Astrocyte of the hippocampus (primary cell): ENCODE measurements at regions not wholly inside any gene's neighbourhood (a gene's known extent, or its start where the extent isn't known, plus 50 kb on each side); places are given as distances from the start of the nearest gene placed in this dataset.
"Not testable (repeated sequence)": the region's sequence is repeated elsewhere in the genome, so short reads cannot be mapped to it uniquely, and the experiment has no call there.

Experiments used
- DNase-seq: peaks from one replicate; pipeline ENCODE4 v3.0.0; 2011; ENCODE audit warnings: low read depth, low spot score

DNA sequence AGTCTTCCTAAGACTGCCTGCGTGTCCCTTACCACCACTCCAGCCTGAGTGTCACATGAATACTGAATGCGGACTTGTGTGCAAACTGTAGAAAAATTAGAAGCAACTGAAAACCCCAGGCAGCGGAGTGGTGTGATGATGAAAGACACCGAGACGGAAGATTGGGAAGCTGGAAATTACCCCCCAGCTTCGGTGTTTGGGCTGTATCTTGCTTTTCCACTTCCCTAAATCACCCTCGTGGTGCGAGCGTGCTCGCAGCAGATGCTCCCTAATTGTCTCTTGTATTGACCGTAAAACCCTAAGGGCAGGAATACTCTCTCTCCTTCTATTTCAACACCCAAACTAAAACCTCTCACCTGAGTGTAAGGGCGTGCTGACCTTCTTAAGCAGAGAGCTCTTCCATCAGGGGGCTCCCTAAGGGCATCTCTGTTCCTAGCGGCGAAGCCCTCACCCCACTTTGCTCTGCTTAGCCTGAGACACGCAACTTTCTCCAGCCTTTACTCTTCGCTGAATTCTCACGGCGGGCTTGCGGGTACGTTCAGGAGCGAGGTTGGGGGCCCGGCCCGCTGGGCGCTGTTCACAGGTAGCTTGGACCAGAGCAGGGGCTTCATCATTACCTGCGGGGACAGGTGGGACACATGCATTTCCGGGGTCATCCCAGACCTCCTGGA, 62.4 kb downstream of the CRYBB2 start:
- DNase-seq = no peak

DNA sequence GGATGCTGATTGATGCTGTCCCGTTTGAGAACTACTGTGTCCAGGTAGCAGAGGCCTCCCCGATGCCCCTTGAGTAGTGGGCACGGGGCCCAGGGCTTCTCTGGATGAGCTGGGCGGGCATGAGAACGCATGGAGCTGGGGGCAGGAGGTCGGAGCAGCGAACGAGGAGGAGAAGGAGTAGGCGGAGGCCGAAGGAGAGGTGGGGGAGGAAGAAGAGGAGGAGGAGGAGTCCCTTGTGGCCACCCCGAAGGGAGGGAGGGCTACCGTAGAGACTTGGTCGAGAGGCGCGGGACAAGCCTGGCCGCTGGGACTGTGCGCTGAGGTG, 62.9 kb downstream of the CRYBB2 start:
- DNase-seq = peak; percentile 5

DNA sequence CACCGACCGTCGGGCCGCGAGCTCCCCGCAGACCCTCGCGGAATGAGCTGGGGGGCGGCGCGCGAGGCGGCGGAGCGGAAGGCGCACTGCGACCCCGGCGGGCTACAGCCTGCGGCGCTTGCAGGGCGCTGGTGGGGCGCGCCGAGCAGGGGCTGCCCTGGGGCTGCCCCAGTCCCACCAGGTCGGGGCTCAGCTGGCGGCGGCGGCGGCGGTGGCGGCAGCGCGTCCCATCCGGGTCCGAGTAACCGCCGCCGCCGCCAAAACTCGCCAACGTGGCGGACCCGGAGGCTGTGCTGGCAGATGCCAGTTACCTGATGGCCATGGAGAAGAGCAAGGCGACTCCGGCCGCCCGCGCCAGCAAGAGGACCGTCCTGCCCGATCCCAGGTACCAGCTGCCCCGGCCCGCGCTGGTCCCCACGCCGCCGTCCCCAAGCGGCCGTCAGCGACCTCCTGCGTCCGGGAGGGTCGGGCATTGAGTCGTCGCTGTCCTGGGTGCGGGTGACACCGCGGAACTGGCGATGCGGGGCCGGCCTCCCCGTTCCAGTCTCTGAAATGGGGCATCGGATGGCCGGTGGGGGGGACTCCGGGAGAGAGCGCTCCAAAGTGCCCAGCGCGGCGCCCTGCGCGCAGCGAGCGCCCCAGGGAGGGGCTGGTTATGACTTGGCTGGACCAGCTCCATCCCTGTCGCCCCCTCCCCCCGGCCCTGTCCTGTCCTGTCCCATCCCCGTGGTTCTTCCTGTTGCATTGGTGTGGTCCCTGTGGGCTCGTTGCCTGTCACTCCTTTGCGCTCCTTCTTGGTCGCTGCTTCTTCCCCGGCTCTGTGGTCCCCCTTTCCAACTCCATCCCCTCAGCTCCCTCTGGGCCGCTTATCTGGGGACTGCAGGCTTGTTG, 63.5 kb downstream of the CRYBB2 start:
- DNase-seq = peak; percentile 13

DNA sequence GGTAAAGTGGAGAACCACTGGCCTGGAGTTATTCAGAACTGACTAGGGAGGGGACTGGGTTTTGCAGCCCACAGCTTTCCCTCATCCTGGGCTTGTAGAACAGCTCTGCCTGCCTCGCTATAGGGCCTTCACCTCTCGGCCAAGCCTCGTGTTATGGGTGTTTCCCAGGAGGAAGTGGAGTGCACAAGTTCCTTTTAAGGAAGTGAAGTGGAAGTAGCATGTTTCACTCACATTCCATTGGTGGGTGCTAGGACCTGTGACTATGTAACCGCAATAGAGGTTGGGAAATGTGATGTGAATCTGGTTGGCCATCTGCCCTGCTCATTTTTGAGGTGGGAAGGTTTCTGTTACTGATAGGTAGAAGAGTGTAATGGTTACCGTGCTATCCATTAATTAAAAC, 69.0 kb downstream of the CRYBB2 start:
- DNase-seq = not testable (repeated sequence)

DNA sequence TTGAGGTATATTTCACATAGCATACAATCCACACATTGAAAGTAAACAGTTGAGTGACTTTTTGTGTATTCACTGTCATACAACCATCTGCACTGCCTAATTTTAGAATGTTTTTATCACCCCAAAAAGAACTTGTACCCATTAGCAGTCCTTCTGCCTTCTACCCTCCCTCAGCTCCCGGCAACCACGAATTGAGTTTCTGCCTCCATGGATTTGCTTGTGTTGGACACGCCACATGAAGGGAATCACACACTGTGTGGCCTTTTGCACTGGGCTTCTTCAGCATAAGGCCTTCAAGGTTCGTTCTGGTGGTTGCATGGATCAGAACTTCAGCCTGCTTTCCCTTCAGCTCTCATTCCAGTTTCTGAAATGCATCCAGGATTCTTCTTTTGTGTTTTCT, 82.5 kb downstream of the CRYBB2 start:
- DNase-seq = not testable (repeated sequence)

- not testable (repeated sequence) for DNase-seq
These were observed 90.1 kb downstream of the CRYBB2 start for GRCh38 chr22:25309586-25309985.

GRCh38 chr22:25311924-25312323, 92.5 kb downstream of the CRYBB2 start:
- DNase-seq = not testable (repeated sequence)

GRCh38 chr22:25318081-25318823, 98.8 kb downstream of the CRYBB2 start:
- no peak for DNase-seq

DNA sequence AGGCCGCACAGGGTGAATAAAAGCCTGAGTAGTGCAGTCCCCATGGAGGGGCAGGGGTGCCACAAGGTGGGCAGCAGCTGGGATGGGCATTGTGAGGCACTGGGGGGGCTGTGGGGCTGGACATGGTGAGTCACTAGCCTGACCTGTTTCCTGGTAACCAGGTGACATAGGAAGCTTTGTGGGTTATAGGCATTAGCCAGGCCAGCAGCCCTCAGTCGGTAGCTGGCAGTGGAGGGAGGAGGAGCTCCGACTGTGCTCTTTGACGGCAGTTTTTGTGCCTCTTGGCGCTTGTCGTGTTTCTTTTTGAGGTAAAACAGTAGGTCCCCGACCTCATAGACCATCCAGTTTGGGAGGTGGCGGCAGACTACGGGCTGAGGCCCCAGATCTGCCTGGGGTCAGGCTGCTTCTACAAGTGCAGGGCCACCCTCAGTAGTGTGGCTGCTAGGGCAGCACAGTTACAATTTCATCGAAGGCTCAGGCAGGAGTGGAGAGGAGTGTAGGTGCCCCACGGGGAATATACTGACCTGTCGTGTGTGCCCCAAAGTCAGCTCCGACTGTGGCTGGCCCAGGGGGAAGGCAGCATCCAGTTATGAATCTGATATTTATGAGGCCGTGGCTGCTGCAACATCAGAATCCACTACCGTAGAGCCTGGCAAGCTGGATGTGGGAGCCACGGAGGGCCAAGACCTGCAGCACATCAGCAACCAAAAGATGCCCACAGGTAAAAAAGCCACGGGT, 107.7 kb downstream of the CRYBB2 start:
- no peak for DNase-seq

DNA sequence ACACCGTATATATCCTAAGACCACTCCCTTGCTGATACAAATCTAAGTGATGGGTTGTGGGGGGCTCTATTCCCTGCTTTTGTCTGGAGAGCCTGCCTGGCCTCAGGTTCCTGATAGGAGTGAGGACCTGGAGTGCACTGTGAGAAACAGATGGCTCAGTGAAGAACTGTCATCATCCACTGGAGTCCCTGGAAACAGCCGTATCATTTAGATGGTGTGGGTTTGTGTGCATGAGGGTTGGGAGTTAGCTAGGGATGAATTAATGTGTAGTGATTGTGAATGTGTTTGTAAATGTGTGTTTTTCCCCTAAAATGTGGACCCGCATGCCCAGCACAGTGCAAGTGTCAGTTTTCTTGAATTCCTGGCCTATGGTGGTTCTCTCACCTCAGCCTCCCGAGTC, 111.6 kb downstream of the CRYBB2 start:
- DNase-seq = no peak

DNA sequence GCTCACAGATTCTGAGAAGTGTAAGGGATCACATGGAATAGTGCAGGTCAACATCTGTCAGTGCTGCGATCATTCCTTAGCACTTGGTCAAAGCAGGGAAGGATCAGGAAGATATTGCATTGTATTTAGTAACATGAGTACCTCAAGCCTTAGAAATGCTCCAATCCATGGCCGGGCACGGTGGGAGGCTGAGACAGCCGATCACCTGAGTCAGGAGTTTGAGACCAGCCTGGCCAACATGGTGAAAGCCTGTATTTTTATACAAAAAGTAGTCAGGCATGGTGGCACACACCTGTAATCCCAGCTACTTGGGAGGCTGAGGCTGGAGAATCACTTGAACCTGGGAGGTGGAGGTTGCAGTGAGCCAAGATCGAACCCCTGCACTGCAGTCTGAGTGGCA, 112.5 kb downstream of the CRYBB2 start:
- DNase-seq = not testable (repeated sequence)

GRCh38 chr22:25332386-25332785, 112.9 kb downstream of the CRYBB2 start:
- DNase-seq = no peak

DNA sequence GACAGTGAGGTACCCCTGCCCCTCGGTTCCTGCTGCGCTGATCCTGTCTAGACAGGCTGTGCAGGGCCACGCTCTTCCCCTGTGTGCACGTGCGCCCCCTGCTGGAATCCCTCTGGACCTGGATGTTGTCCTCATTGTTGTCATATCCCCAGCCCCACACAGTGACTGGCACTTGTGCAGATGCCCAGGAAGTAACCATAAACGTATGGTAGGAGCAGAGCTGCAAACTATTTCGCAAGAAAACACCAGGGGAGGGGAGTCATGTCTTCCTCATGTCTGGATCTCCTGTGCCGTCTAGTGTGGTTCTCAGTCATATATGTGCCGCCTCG, 114.7 kb downstream of the CRYBB2 start:
- DNase-seq = peak; percentile 14

- DNase-seq = not testable (repeated sequence)
These were observed 115.2 kb downstream of the CRYBB2 start for GRCh38 chr22:25334631-25335030.

- DNase-seq = not testable (repeated sequence)
These were observed 115.8 kb downstream of the CRYBB2 start for GRCh38 chr22:25335276-25335675.

DNA sequence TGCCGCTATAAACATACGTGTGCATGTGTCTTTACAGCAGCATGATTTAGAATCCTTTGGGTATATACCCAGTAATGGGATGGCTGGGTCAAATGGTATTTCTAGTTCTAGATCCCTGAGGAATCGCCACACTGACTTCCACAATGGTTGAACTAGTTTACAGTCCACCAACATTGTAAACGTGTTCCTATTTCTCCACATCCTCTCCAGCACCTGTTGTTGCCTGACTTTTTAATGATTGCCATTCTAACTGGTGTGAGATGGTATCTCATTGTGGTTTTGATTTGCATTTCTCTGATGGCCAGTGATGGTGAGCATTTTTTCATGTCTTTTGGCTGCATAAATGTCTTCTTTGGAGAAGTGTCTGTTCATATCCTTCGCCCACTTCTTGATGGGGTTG, 121.1 kb downstream of the CRYBB2 start:
- DNase-seq = not testable (repeated sequence)

- DNase-seq = not testable (repeated sequence)
These were observed 124.9 kb downstream of the CRYBB2 start for GRCh38 chr22:25344366-25344765.

- DNase-seq = no peak
These were observed 127.7 kb downstream of the CRYBB2 start for GRCh38 chr22:25346859-25347751.

GRCh38 chr22:25347752-25348102, 128.3 kb downstream of the CRYBB2 start:
- no peak for DNase-seq

- no peak for DNase-seq
These were observed 129.0 kb downstream of the CRYBB2 start for GRCh38 chr22:25348391-25348790.

- DNase-seq = not testable (repeated sequence)
These were observed 129.6 kb downstream of the CRYBB2 start for GRCh38 chr22:25348996-25349395.
